Astrocyte (in vitro differentiated cells and primary cell): ENCODE measurements at regions not wholly inside any gene's neighbourhood (a gene's known extent, or its start where the extent isn't known, plus 50 kb on each side); places are given as distances from the start of the nearest gene placed in this dataset.

ENCODE experiments used
- EZH2 ChIP-seq: IDR thresholded peaks from 2 replicates; pipeline ENCODE4 v1.6.1; 2012; ENCODE audit warnings: mild to moderate bottlenecking, low read length, inconsistent platforms; ENCODE audit not compliant: insufficient read depth
- TF ChIP-seq, protein P1 (sequence below): IDR thresholded peaks from 2 replicates; pipeline ENCODE4 v1.5.1; 2011; ENCODE audit warnings: low read depth, mild to moderate bottlenecking, inconsistent platforms, low read length, moderate library complexity; ENCODE audit not compliant: insufficient read depth

DNA sequence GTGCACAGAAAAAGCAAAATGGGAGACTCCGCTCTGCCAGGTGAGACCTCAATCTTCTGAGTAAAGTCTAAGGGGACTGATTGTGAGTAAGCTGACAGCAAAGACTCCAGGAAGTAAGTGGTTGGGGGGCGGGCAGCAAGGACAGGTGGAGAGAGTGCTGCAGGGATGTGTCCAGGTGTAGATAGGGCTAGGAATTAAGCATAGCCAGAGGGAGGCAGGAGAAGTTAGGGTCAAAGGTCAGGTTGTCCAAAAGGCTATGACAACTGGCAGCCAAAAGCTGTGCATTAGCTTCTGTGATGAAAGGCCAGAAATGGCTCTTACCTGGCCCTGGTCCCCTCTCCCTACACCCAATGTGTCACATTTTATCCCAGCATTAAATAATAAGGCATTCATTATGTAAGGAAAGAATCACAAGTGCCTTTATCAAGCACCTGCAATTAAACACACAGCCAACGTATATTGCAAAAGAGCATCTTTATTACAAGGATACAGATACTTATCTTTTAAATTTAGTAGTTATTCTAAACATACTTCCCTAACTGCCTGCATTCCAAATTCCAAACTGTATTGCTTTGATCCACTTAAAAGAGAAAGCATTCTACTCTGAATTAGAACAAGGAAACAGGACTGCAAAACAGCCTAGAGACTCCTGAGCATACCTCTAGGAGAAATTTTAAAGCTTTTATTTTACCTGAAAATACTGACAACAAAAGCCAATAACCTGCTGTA, 247.9 kb downstream of the IRS1 start:
- TF ChIP-seq, protein P1, sequence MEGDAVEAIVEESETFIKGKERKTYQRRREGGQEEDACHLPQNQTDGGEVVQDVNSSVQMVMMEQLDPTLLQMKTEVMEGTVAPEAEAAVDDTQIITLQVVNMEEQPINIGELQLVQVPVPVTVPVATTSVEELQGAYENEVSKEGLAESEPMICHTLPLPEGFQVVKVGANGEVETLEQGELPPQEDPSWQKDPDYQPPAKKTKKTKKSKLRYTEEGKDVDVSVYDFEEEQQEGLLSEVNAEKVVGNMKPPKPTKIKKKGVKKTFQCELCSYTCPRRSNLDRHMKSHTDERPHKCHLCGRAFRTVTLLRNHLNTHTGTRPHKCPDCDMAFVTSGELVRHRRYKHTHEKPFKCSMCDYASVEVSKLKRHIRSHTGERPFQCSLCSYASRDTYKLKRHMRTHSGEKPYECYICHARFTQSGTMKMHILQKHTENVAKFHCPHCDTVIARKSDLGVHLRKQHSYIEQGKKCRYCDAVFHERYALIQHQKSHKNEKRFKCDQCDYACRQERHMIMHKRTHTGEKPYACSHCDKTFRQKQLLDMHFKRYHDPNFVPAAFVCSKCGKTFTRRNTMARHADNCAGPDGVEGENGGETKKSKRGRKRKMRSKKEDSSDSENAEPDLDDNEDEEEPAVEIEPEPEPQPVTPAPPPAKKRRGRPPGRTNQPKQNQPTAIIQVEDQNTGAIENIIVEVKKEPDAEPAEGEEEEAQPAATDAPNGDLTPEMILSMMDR: no peak
- no peak for TF ChIP-seq EZH2
